ENCODE measurements at regions not wholly inside any gene's neighbourhood (a gene's known extent, or its start where the extent isn't known, plus 50 kb on each side); places are given as distances from the start of the nearest gene placed in this dataset.
"Not testable (repeated sequence)": the region's sequence is repeated elsewhere in the genome, so short reads cannot be mapped to it uniquely, and the experiment has no call there.

DNA sequence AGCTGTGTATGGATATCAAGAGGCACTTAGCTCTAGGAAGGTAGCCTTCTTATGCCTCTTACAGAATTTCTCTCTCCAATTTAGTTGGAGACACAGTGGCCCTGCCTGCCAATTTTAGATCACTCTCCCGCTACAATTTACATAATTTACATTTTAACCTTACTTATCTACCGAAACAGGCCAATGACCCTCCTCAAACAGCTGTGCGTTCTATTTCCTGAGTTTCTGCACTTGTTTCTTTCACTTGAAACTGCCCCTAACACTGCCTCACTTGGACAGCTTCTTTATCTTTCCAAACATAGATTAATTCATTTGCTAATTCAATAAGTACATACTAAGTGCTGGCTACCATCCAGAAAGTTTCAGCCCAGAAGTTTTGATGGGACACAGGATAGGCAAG is 52.9 kb upstream of the HDDC2 start:
- no peak for DNase-seq (ENCODE audit: low read depth, low spot score)

DNA sequence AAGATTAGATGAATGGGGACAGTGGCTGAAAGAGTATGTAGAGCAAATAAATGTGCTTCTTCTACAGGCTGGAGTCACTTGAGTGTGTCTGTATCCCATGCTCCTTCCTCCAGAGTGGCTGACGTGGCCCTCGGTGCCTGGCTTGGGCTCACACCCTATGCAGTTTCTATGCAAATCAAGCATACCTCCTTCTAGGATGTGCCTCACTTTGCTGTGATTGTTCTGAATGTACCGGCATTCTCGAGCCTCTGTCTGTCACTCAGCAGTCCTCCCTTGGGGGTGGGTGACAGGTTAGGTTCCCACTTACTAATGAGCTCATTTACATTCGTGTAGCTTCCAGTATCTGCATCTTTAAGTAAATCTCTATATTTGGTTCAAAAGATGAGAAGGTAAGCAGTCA is 55.1 kb upstream of the HDDC2 start:
- DNase-seq (ENCODE audit: low read depth, low spot score), result no peak

DNA sequence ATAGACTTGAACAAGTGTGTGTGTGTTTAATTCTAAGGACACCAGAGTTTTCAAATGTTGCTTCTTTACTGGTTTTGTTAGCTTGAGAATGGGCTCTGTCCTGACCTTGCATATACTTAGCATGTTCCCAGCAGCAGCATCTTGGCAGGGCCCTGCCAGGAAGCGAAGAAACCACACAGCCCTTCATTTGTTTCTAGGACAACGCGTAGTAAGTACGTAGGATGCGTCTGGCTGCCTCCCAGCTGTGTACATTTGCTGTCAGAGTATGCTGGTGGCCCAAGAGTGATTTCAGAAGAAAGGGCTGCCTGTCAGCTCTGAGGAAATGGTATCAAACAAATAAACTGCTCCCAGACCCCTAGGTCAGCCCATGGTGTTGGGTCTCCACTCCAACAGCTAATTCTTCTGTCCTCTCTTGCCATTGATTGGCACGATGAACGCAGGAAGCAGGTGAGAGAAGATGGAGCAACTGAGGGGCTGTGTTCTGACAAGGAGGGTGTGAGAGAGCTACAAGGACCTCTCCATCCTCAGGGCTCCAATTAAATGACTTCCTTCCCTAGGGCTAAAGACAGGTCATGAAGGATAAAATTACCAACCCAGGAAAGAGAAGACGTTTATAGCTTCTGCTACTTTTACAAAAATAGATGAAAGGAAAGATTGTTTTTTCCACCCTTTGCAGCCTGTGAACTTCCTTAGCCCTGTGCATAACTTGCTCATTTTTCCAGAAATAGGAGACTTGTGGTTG is 55.9 kb upstream of the HDDC2 start:
- DNase-seq (ENCODE audit: low read depth, low spot score), result no peak

DNA sequence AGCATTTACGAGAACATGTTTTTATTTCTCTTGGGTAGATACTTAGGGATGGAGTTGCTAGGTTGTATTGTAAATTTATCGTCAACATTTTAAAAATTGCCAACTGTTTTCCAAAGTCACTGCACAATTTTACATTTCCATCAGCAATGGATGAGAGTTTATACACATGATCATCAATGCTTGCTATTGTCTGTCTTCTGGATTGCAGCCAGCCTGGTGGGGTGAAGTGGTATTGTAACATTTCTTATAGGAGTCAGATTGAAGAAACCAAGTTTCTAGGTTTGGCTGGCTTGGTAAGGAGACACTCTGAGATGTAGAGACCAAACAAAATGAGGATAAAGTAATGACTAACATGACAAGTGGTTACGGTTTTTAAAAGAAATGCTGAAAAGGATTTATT is 57.1 kb upstream of the HDDC2 start:
- no peak for DNase-seq (ENCODE audit: low read depth, low spot score)

DNA sequence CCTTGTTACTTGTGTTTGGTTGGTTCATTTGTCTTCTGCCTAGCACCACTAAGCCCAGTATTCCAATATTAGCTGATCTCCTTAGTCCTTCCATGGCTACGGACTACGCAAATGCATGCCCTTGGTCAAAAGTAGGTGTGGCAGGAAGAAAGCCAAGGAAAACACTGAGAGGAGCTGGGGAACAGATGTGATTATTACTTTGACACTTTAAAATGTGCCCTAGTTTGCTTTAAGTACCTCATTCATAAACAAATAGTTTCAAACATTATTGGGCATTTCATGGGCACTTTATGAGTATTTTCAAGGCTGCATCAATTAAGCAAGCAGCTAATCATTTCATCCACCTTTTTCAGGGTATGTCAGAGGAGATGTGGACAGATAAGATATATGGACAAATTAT is 60.1 kb upstream of the HDDC2 start:
- no peak for DNase-seq (ENCODE audit: low read depth, low spot score)

DNA sequence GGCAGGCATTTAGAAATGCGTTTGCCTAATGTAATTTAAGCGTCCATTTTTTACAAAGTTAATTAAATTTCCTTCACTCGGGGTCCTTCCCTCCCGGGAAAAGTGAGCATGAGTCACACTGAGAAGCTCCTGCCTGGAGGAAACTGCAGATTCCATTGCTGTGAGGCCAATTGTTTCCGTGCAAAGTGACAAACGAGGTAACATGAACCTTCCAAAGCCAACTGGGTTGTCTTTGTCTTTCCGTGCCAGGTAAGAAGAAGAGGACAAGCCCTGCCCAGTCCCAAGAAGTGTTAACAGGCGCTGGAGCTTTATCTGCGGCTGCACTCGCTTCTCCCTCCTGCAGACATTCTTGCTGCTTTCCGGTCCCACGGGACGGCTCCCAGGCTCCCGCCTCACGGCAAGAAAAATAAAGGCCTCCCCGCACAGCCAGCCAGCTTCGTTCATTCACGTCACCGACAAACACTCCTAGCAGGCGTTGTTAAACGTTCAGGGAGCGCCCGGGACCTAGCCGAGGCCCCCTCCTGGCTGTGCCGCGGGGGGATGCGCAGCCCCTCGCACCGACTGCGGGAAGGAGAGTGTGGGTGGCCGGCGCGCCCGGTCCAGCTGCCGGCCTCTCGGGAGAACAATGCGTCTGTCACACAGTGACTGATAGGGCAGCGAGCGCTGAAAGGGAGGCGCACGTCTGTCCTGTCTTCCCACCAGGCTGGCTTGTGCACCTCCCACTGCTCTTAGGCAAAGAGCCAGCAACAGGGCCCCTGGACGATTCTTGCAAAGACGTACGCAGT is 61.5 kb upstream of the HDDC2 start:
- DNase-seq (ENCODE audit: low read depth, low spot score), result peak; percentile 52

DNA sequence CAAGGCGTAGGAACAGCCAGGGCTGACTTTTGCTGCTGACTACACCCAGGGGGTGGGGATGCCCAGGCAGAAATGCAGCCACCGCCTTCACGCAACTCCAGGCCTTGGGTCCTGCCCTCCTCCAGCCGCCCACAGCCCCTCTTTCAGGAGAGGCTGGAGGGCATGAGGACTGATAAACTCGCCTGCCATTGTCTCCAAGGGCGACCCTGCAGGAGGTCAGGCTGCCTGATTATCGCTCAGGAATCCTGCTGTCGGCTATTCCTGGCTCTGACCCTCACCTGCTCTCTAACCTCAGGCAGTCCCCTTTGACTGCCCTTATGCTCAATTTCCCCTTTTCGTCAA is 62.0 kb upstream of the HDDC2 start:
- no peak for DNase-seq (ENCODE audit: low read depth, low spot score)

DNA sequence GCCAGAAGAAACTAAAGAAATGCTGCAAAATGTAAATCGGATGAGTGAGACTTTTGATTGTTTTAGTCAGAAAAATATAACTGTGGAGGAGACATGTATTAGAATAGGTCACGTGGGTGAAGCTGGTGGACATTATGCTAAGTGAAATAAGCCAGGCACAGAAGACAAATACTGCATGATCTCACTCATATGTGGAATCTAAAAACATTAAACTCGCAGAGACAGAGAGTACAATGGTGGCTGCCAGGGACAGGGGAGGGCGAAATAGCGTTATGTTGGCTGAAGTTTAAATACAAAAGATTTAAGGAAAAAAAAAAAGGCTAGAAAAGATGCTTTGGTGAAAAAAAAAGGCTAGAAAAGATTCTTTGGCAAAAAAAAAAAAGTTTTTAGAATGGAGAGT is 63.5 kb upstream of the HDDC2 start:
- no peak for DNase-seq (ENCODE audit: low read depth, low spot score)

DNA sequence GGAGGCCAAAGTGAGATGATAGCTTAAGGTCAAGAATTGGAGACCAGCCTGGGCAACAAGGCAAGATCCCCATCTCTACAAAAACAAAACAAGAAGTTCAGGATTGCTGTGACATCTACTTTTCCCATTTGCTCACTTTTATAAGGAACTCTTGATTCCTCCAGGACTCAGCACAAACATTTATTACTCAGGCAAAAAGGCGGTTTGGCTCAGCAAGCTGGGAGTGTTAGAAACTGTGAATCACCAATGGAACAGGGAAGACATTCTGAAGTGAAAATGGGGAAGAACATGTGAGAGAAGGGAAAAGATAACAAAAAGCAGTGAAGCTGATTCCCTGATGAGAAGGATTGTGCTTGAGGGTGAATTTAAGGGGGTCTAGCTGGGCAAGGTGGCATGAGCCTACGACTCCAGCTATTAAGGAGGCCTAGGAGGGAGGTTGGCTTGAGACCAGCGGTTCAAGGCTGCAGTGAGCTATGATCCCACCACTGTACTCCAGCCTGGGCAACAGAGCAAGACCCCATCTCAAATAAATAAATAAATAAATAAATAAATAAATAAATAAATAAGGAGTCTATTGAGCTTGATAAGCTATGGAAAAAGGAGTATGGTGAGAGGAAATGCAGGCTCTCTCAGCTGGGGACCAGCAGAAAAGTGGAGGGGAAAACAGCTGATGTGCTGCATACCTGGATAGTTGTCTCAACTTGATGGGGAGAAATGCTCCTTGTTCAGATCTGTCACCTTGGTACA is 65.4 kb upstream of the HDDC2 start:
- DNase-seq (ENCODE audit: low read depth, low spot score), result no peak

DNA sequence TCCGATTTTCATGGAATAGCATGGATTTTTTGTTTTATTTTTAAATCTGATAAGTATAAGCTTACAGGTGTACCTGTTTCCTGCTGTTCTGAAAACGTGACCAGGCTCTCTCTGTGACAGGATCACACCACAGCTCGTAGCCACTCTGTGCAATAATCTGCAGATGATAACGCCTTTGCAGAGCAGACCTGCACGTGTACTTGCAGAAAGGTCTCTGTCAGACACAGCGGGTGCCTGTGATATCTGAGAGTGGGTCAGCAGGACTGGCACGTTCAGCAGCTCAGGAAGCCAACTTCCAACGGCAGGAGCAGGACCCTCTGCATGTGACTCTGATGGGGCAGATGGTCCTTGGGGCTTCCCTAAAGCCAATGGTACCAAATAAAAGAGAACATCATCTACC is 68.6 kb upstream of the HDDC2 start:
- DNase-seq (ENCODE audit: low read depth, low spot score), result no peak

DNA sequence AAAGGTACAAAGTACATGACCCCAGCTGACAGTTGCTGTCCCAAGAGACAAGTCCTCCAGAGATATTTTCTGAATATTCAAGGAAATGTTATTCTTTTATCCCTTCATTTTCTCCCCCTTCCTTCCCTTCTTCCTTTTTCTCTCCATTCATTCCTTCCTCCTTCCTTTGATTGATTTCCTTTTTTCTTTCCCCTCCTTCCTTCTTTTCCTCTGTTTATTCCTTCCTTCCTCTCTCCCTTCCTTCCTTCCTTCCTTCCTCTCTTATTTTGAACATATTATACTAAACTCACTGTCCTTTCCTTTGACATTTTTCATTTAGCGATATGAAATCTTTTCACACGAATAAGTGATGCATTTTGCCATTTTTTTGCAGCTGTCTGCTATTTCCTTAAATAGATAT is 73.2 kb upstream of the HDDC2 start:
- no peak for DNase-seq (ENCODE audit: low read depth, low spot score)

DNA sequence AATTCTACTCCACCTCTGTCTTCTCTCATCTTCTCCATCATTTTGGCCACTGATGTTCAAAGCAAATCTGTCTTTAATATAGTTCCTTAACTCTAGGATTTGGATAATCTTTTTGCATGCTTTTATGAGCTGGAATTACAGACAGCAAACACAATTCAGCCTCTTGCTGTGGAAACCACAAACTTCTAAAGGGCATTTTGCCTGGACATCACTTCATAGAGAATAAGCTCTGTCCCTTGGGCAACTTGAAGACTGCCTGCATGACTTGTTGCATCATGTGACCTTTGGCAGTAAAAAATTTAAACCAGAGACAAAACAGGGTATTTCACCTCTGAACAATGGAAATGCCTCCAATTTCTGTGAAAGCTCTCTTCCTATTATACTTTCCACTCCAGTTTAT is 74.1 kb upstream of the HDDC2 start:
- no peak for DNase-seq (ENCODE audit: low read depth, low spot score)

DNA sequence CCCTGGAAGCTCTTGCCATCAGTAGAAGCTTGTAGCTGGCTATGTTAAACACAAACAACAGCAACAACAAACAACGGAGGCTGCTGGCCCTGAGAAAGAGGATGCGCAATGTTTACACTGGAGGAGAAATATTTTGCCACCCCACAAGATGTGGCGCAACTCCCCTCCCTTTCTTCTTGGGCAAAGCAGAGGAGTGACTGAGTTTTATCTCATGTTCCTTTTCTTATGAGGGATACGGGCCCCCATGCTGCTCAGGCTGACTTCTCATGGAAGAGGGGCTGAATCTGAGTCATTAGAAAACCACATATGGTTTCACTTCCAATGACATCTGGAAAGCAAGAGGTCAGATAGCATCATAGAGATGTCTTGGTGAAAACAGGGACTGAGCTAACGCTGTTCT is 75.9 kb upstream of the HDDC2 start:
- DNase-seq (ENCODE audit: low read depth, low spot score), result no peak

DNA sequence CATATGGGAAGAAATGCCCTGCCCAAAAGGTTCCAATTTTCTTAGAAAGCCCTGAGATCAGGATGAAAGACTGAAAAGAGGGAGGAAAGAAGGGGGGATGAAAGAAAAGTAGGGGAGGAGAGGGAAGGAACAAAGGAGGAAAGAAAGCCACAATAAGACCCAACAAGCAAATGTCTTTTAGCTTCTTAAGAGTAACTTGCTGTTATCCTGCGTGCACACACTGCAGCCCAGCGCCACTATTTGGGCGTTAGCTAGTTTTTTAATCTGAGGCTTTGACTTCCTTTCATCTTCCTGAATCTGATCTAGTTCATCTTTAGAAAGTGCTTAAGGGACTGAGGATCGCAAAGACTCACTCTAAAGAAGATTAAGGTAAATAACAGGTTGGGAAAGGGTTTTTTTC is 77.4 kb upstream of the HDDC2 start:
- no peak for DNase-seq (ENCODE audit: low read depth, low spot score)

DNA sequence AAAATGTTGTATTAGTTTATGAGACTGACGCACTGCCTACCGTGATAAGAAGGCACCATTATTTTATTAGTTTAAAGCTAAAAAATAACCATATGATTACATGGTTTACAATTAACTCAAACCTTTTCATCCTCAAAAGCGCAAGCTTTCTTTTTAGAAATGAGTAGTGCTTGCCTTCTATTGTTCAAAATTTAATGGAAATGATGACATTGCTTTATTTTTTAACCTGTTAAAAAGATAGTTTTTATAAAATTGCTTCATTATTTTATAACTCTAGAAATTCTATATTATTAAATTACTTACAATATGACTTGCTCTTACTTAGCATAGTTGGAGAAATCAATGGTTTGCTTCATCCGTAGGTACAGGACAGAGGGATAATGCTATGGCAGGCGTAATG is 78.7 kb upstream of the HDDC2 start:
- DNase-seq (ENCODE audit: low read depth, low spot score), result no peak

DNA sequence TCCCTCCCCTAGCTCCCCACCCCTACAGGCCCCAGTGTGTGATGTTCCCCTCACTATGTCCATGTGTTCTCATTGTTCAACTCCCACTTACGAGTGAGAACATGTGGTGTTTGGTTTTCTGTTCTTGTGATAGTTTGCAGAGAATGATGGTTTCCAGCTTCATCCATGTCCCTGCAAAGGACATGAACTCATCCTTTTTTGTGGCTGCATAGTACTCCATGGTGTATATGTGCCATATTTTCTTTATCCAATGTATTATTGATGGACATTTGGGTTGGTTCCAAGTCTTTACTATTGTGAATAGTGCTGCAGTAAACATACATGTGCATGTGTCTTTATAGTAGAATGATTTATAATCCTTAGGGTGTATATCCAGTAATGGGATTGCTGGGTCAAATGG is 84.6 kb upstream of the HDDC2 start:
- not testable (repeated sequence) for DNase-seq (ENCODE audit: low read depth, low spot score)

DNA sequence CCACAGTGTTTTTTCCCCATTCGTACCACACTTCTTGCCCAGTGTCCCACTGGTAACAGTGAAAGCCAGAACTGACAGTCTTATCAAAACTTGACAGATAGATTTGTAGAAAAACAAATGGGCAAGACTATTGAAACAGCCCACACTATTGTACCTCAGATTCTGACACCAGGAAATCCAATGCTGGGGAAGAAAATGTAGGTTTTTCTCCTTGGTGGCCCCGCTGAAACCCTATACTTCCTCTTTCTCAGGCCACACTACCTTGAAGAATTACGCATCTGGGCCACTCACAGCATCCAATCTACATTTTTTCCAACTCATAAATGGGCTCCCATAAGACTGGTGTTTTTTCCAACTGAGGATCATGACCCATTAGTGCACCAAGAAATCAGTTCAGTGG is 90.9 kb upstream of the HDDC2 start:
- no peak for DNase-seq (ENCODE audit: low read depth, low spot score)

DNA sequence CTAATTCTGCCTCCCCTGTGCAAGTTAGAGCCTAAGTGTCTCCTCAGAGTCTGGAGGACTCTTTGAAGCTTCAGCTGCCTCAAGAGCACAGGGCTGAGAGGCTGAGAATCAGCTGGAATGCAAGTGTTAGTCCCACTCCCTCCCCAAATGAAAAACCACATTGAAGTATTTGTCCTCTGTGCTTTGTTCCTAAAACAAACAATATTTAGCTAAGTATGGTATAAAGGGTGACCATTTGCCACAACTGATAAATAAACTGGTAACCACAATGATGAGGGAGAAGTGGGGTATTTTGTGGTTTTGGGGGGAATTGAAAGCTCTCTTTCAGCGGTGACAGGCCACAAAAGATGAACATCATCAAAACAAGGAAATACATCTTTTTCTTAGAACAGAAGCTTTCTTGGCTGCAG is 91.7 kb upstream of the HDDC2 start:
- DNase-seq (ENCODE audit: low read depth, low spot score), result no peak

DNA sequence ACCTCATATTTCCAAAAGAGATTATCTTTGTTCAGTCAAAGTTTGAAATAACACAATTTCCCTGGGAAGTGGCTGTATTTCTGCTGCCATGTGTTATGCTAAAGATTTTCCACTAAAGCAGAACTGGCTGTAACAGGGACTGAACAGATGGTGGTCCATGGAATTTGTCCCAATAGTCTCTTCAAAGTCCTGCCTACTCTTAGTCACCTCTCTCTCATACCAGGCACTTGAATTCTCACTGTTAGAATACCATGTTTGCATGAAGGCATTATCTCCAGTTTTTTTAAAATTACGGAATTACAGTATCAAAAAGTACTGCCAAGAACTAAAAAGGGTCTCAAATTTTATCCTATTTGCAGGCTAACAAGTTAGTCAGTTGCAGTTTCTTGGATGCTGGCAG is 105.0 kb upstream of the HDDC2 start:
- DNase-seq (ENCODE audit: low read depth, low spot score), result no peak

DNA sequence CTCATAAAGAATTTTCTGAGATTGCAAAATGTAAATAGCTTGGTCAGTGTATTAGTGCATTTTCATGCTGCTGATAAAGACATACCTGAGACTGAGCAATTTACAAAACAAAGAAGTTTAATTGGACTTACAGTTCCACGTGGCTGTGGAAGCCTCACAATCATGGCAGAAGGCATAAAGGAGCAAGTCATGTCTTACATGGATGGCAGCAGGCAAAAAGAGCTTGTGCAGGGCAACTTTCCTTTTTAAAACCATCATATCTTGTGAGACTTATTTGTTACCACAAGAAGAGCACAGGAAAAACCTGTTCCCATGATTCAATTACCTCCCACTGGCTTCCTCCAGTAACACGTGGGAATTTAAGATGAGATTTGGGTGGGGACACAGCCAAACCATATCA is 112.7 kb upstream of the HDDC2 start:
- no peak for DNase-seq (ENCODE audit: low read depth, low spot score)

DNA sequence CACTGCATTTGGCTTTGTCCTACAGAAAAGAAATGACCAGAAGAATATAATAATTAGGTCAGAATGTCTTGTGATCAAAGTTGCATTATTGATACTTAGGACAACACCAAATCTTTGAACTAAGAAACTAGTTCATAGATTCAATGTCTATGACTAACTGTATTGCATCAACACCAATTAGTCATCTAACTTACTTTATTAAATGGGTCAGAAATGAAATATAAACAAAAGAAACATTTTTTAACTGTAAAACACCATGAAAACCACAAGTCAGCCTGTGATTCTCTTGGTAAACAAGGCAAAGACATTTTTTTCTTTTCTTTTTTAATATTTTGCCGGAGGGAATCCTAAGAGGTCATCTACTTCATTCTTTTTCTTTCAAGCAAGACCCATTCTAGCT is 114.1 kb upstream of the HDDC2 start:
- DNase-seq (ENCODE audit: low read depth, low spot score), result no peak

DNA sequence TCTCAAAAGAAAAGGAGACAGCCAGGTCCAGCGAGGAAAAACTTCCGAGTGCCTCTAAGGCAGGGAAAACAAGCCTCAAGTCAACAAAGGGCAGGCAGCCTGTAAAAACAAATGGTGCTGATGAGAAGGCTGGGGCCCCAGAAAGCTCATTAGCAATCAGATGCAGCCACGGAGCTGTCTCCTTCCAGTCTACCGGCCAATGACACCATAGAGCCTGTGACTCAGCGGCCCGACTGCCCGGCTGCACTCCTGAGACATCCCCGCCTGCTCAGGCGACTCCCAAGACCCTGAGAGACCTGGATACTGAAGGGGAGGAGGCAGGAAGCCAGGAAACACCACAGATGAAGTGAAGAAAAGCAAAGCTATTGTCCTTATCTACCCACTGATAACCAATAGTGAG is 120.1 kb upstream of the HDDC2 start:
- peak; percentile 27 for DNase-seq (ENCODE audit: low read depth, low spot score)

DNA sequence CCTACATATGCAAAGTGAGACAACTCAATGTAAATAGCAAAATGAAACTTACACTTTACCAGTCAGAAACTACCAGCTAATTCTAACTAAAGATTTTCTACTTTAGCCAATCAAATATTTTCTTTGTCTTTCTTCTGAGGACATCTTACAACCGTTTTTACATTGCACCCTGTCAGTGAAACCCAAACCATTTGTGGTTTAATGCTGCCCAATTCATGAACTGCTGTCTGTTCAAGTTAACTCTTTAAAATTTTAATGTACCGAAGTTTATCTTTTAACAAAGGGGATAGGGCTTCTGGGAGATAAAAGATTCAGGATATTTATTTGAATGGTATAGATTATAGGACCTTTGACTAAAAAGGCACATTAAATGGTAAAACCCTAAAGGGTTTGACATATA is 121.3 kb upstream of the HDDC2 start:
- DNase-seq (ENCODE audit: low read depth, low spot score), result no peak

Measured in pulmonary artery endothelial cell (primary cell).